GM06990 (cell line): ENCODE measurements at regions not wholly inside any gene's neighbourhood (a gene's known extent, or its start where the extent isn't known, plus 50 kb on each side); places are given as distances from the start of the nearest gene placed in this dataset.

Experiments
- DNase-seq: peaks from one replicate; pipeline ENCODE4 v3.0.0-alpha.2; 2011; ENCODE audit not compliant: insufficient read length; ENCODE audit errors: extremely low read depth
- H3K27me3 ChIP-seq: replicated peaks from 2 replicates; pipeline ENCODE4 v1.6.0; 2011; ENCODE audit warnings: low read length; ENCODE audit not compliant: control insufficient read depth, insufficient read depth
- H3K36me3 ChIP-seq: 2 replicates; pipeline ENCODE4 v1.5.1; 2011; ENCODE audit warnings: low read length; ENCODE audit not compliant: control insufficient read depth, insufficient read depth
- H3K4me3 ChIP-seq: replicated peaks from 2 replicates; pipeline ENCODE4 v1.5.1; 2011; ENCODE audit warnings: low read depth, mild to moderate bottlenecking, control low read depth, low read length
- TF ChIP-seq, protein P1 (sequence below): IDR thresholded peaks from 2 replicates; pipeline ENCODE4 v1.5.1; 2011; ENCODE audit warnings: low read length, control low read depth, mild to moderate bottlenecking, inconsistent platforms; ENCODE audit not compliant: insufficient read depth, poor library complexity, severe bottlenecking

DNA sequence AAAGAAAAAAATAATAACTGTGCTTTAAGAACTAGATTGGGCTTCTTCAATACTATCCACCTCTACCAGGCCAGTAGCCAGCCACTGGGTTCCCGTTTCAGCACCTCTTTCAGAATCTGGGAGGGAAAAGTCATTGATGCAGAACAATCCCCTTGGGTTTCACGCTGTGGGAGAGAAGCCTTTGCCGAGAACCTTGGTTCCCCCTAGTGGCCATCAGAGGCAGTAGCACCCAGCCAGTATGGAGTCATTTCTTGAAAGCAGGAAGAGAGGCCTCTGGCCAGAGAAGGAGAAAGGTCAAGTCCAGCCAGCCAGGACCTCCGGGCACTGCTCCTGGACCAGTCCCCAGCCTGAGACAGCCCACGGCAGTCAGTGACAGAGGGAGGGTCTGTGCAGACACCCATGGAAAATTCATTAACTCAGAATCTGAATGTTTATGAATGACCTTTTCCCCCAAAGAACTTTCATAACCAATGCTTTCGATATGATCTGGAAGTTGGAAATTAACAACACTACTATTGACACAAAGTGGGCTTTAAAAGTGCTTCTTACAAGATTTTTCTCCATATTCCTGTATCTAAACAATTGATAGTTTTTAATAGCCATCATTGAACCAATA is 51.2 kb upstream of the CDH5 start:
- H3K36me3 ChIP-seq, result no peaks in the 10 kb centered on the region
- no peak overlapping the region for H3K4me3 ChIP-seq
- peak; percentile 20 for DNase-seq
- no peaks in the 10 kb centered on the region; the same call in none of the 2 replicates for H3K27me3 ChIP-seq
- TF ChIP-seq, protein P1, sequence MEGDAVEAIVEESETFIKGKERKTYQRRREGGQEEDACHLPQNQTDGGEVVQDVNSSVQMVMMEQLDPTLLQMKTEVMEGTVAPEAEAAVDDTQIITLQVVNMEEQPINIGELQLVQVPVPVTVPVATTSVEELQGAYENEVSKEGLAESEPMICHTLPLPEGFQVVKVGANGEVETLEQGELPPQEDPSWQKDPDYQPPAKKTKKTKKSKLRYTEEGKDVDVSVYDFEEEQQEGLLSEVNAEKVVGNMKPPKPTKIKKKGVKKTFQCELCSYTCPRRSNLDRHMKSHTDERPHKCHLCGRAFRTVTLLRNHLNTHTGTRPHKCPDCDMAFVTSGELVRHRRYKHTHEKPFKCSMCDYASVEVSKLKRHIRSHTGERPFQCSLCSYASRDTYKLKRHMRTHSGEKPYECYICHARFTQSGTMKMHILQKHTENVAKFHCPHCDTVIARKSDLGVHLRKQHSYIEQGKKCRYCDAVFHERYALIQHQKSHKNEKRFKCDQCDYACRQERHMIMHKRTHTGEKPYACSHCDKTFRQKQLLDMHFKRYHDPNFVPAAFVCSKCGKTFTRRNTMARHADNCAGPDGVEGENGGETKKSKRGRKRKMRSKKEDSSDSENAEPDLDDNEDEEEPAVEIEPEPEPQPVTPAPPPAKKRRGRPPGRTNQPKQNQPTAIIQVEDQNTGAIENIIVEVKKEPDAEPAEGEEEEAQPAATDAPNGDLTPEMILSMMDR, result peak; percentile 98

DNA sequence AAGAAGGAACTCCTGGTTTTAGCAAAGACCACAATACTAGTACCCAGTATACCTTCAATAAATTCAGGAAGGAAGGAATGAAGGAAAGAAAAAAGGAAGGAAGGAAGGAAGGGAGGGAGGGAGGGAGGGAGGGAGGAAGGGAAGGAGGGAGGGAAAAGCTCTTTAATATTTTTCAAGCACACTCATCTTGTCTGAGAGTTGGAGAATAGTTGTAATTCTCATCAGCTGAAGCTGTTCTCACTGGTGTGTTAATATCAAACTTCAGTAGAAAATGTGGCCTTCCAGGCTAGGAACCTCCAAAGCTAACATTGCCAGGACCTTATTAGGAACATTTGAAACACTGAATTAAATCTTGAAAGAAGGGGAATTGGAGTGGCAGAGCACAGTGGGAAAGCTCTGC is 55.2 kb upstream of the CDH5 start:
- H3K36me3 ChIP-seq, result no peaks in the 10 kb centered on the region

DNA sequence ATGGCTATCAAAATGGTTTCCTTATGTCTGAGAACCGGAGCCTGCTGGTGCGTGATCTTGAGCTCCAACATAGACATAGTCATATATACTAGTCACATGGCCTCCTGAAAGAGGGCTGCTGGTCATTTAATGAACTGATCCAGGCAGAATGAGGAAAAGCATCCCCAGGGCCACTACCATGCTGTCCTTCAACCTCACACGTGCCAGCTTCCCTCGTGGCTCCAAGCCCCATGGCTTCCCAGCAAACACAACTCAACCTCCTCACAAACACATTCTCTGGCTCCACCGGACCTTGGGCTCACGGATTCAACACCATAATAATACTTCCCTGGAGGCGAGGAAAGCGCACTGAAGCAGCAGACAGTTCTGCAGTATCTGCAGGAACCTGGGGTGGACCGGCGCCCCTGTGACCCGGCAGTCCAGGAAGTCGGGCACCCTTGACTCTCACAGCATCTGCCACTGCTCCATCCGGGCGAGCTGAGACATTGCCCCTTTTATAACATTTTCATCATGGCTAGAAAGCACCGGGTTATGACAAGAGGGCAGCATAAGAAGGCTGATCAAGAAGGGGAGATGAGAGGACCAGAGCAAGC is 57.2 kb upstream of the CDH5 start:
- Histone ChIP-seq H3K4me3 (no peak overlapping the region), H3K27me3 (peaks cover 1% of the 10 kb centered on the region), H3K36me3 (no peaks in the 10 kb centered on the region)
- TF ChIP-seq, protein P1, result no peak
- no peak for DNase-seq

More for the DNA sequence above, 55.2 kb upstream of the CDH5 start:
- no peak for DNase-seq
- TF ChIP-seq, protein P1, result no peak
- Histone ChIP-seq H3K27me3 (peaks cover 1% of the 10 kb centered on the region), H3K4me3 (no peak overlapping the region)

DNA sequence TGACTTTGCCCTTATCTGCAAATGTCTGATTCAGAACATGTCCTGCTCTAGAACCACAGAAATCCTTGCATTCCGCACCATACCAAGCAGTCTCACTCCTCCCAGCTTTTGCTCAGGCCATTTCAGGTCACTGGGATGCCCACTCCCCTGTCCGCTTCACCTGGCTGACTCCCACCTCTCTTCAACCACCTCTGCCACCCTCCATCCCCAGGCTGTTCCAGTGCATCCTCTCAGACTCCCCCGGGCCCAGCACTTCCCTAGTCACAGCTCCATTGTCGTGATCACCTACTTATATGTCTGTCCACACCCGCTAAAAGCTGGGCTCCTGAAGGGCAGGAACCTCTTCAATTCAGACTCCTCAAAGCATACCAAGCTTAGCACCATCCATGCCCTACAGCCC is 58.4 kb upstream of the CDH5 start:
- H3K27me3 ChIP-seq, result peaks cover 1% of the 10 kb centered on the region; the same call in 1 of the 2 replicates
- no peak for DNase-seq
- TF ChIP-seq, protein P1, result no peak
- H3K36me3 ChIP-seq, result no peaks in the 10 kb centered on the region
- H3K4me3 ChIP-seq, result no peak overlapping the region

DNA sequence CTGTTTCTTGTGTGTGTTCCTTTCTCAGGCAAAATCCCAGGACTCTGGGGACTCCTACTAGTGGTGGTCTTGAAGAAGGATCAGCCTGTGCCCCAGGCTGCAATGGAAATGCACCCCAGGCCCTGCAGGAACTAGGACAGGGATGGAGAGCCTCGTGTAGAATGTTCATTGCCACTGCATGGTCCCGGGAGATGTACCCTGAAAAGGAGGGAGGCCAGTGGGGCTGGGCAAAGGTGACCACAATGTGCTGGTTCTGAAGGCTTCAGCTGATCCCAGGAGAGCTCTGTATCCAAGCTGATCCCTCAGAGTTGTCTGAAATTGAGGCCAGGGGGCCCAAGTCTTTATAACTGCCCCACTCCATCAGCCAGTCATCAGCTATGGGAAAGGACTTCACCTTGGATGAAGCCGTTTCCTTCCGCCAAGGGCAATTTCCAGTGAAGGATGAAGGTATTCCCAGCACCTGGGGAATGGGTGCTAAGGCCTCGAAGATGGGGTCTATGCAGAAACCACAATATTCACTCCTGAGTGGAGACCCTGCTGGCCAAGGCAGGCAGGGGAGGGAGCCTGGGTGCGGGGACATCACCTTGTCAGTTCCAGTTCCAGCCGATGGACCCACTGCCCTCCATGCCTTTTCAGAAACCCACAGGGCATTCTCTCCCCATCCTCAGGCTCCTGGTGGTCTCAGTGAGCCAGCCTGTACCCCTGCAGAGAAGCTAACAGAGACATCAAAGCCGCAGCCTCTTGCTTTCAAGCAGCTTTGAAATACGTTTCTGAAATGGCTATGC is 59.9 kb upstream of the CDH5 start:
- TF ChIP-seq, protein P1, result no peak
- peaks cover 1% of the 10 kb centered on the region; the same call in 1 of the 2 replicates for H3K27me3 ChIP-seq
- H3K4me3 ChIP-seq, result no peak overlapping the region
- no peaks in the 10 kb centered on the region for H3K36me3 ChIP-seq
- DNase-seq, result no peak
